BLaER1 (cell line): ENCODE measurements at regions not wholly inside any gene's neighbourhood (a gene's known extent, or its start where the extent isn't known, plus 50 kb on each side); places are given as distances from the start of the nearest gene placed in this dataset.

ENCODE experiments used
- H3K27ac ChIP-seq: shearing (Covaris generic); formaldehyde crosslinking; 2 replicates; pipeline ENCODE4 v1.8.1; 2022
- H3K27me3 ChIP-seq: shearing (Covaris generic); formaldehyde crosslinking; 2 replicates; pipeline ENCODE4 v1.8.1; 2022
- H3K36me3 ChIP-seq: shearing (Covaris generic); formaldehyde crosslinking; 2 replicates; pipeline ENCODE4 v1.8.1; 2022
- H3K4me1 ChIP-seq: shearing (Covaris generic); formaldehyde crosslinking; 2 replicates; pipeline ENCODE4 v1.8.1; 2022
- H3K4me2 ChIP-seq: shearing (Covaris generic); formaldehyde crosslinking; 2 replicates; pipeline ENCODE4 v1.8.1; 2022
- H3K4me3 ChIP-seq: shearing (Covaris generic); formaldehyde crosslinking; 2 replicates; pipeline ENCODE4 v1.8.1; 2022
- H3K9ac ChIP-seq: shearing (Covaris generic); formaldehyde crosslinking; 2 replicates; pipeline ENCODE4 v1.8.1; 2022
- H3K9me3 ChIP-seq: shearing (Covaris generic); formaldehyde crosslinking; 2 replicates; pipeline ENCODE4 v1.8.1; 2022
- H4K20me1 ChIP-seq: shearing (Covaris generic); formaldehyde crosslinking; 2 replicates; pipeline ENCODE4 v1.8.1; 2022
- Cebpa-rat ChIP-seq: shearing (Covaris generic); IDR thresholded peaks from 2 replicates; pipeline ENCODE4 v1.8.1; 2022

DNA sequence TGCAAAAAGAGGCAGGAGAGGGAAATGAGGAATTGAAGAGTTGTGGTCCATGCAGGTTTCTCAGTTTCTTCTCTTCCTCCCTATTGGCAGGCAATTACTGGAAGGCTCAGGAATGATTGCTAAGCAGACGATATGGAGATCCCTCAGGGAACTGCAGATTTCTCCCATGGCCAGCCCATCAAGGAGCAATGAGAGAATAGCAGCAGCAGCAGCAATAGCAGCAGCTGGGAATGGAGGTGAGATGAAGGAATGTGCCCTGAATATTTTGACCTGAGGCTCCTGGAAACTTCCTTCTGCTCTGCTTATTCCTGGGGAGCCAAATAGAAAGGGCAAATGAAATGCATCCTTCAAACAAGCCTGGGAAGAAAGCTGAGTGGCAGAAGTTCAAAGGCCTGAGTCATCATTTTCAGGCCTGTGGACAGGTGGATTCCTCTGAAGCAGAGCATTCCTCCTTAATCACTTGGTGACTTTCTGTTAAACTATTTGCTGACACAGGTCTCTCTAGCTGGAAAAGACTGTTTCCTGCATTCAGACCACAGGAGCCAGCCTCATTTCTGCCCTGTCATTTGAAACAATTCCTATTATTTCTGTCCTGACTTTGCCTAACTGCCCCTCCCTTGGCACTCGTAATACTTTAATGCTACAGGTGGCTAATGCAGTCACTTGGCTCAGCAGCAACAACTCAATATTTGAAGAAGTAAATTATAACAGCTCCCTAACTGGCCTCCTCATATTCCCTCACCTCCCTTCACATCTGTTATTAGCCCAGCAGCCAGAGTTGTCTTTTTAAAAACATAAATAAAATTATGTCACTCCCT, 146.9 kb upstream of the GADL1 start:
- H3K4me1 ChIP-seq, result no peaks in the 10 kb centered on the region
- TF ChIP-seq Cebpa-rat, result no peak
- H3K4me3 ChIP-seq, result no peak overlapping the region
- H3K27ac ChIP-seq, result no peak overlapping the region
- no peaks in the 10 kb centered on the region for H3K27me3 ChIP-seq
- H3K36me3 ChIP-seq, result no peaks in the 10 kb centered on the region
- H3K9me3 ChIP-seq, result peaks cover 17% of the 10 kb centered on the region
- no peaks in the 10 kb centered on the region for H4K20me1 ChIP-seq
- no peak overlapping the region for H3K4me2 ChIP-seq
- no peak overlapping the region for H3K9ac ChIP-seq

DNA sequence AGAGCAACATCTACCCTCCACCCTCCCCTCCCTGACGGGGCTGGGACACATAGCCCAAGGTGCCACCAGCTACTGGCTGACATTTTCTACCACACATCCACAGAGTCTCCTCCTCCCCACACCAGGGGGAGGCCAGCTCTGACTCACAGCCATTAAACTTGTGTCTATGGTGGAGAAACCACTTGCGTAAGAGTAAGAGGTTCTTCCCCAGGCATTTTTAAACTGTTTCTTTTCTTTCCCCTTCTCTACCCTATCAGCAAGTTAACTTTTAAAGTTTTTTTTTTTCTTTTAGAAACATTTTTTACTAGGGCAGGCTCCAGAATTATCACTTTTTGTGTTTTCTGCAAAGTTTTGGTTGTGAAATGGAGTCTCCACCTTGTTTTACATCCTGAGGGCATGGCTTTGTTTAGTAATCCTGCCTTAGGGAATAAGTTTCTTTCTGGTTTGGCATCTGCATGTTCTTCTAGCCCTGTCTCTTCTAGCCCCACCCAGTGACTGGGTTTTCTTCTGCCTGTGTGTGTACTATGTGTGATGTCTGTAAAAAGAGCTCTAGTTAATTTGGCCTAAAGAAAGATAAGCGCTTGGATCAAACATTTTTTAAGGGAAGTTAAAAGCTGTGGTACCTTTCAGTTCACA, 148.8 kb upstream of the GADL1 start:
- H3K9me3 ChIP-seq, result peaks cover 17% of the 10 kb centered on the region
- no peaks in the 10 kb centered on the region for H4K20me1 ChIP-seq
- H3K36me3 ChIP-seq, result no peaks in the 10 kb centered on the region
- no peak overlapping the region for H3K4me3 ChIP-seq
- H3K4me1 ChIP-seq, result no peaks in the 10 kb centered on the region
- no peak overlapping the region for H3K9ac ChIP-seq
- no peak for TF ChIP-seq Cebpa-rat
- no peak overlapping the region for H3K27ac ChIP-seq
- no peak overlapping the region for H3K4me2 ChIP-seq
- H3K27me3 ChIP-seq, result no peaks in the 10 kb centered on the region

DNA sequence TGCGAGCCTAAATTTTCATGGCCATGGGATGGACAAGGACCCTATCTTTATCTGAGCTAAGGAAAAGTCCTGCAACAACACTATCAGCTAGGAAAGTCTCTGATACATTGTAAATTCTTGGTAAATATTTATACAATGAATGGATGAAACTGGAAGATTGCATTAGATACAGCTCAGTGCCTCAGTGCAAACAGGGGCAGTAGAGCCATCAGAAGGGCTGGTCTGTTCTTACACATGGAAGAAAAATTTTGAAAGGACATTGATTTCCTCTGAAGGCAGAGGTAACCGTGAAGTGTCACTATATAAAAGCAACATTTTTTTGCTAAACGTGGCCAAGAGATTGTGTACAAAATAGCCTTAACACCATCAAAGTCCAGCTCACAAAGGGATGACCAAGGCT, 153.2 kb upstream of the GADL1 start:
- Histone ChIP-seq H3K4me1 (no peaks in the 10 kb centered on the region), H3K27ac (no peak overlapping the region), H4K20me1 (no peaks in the 10 kb centered on the region), H3K27me3 (no peaks in the 10 kb centered on the region), H3K9ac (no peak overlapping the region), H3K9me3 (peaks cover 19% of the 10 kb centered on the region), H3K4me3 (no peak overlapping the region), H3K4me2 (no peak overlapping the region), H3K36me3 (no peaks in the 10 kb centered on the region)
- no peak for TF ChIP-seq Cebpa-rat

DNA sequence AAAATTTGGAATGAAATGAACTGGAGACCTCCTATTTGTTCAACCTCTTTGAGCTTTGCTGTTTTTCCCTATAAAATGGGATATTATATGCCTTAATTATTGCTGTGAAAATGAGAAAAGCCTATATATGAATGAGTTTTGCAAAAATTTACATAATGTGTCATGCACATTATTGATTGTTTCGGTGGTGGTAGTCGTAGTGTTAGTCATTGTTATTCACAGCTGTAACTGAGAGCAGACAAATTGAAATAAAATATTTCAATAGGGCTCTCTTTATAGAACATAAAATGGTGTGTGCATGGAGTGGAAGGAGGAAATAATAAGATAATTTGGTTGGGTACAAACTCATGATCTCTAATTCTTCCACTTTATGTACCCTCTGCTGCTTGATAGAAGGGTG, 153.7 kb upstream of the GADL1 start:
- Histone ChIP-seq H3K36me3 (no peaks in the 10 kb centered on the region), H3K4me2 (no peak overlapping the region)

DNA sequence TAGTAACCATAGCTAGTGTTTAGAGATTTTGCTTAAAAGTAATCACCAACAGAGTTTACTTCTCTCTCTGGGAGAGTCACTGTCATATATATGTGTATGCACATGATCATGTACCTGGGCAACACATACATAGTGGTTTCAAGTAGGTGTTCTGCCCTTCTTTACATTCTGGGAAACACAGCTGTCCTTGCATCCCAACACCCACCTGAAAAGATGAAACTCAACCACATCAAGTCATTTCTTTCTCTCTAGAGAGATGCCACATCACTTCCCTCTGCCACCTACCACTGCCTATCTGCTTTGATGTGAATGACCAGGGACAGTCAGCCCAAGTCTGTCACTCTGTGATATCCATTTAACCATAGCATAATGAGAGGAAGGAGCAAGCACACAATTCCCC, 155.8 kb upstream of the GADL1 start:
- H4K20me1 ChIP-seq, result no peaks in the 10 kb centered on the region
- no peak for TF ChIP-seq Cebpa-rat
- no peak overlapping the region for H3K27ac ChIP-seq
- no peak overlapping the region for H3K9ac ChIP-seq
- H3K4me2 ChIP-seq, result no peak overlapping the region
- no peaks in the 10 kb centered on the region for H3K27me3 ChIP-seq
- peaks cover 13% of the 10 kb centered on the region; the same call in 1 of the 2 replicates for H3K9me3 ChIP-seq
- H3K4me1 ChIP-seq, result no peaks in the 10 kb centered on the region
- H3K36me3 ChIP-seq, result no peaks in the 10 kb centered on the region
- H3K4me3 ChIP-seq, result no peak overlapping the region

More for the DNA sequence above, 153.7 kb upstream of the GADL1 start:
- Histone ChIP-seq H4K20me1 (no peaks in the 10 kb centered on the region), H3K4me1 (no peaks in the 10 kb centered on the region), H3K9ac (no peak overlapping the region), H3K9me3 (peaks cover 17% of the 10 kb centered on the region), H3K27ac (no peak overlapping the region), H3K27me3 (no peaks in the 10 kb centered on the region), H3K4me3 (no peak overlapping the region)
- TF ChIP-seq Cebpa-rat, result no peak

DNA sequence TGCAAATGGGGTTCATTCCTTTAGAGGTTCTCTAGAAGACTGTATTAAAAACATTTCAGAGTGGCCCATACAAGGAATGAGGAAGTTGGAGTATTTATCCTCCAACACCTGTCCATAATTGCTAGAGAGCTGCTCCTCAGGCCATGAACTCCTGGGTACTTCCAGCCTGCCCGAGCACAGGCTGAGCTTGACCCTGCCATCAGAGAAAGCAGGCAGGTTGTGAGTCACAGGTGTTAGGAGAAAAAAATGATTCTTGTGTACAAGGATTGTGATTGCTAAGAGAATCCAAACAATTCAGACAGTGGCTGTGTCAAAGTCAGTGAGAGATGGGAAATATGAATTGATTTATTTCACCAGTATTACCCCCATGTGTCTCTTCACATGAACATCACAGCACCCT, 156.8 kb upstream of the GADL1 start:
- Histone ChIP-seq H3K4me3 (no peak overlapping the region), H3K27ac (no peak overlapping the region), H3K4me2 (no peak overlapping the region), H3K4me1 (no peaks in the 10 kb centered on the region), H3K36me3 (no peaks in the 10 kb centered on the region), H3K9me3 (peaks cover 13% of the 10 kb centered on the region; the same call in 1 of the 2 replicates), H4K20me1 (no peaks in the 10 kb centered on the region), H3K9ac (no peak overlapping the region), H3K27me3 (no peaks in the 10 kb centered on the region)
- TF ChIP-seq Cebpa-rat, result no peak

DNA sequence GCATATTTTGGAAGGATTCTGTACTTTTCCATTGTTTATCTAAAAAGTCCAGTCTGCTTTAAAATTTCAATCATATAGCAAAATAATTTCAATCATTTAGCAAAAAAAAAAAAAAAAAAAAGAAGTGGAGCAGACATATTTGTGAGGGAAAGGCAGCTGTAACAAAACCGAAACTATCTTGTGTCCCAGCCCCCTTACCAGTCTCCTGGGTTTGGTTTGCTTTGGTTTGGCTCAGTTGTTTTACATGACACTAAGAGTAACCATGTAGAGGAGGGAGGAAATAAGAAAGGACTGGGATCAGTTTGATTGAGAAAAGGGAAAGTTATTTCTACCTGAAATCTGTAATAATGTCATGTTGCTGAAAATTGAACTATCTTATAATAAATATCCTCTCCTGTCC, 158.8 kb upstream of the GADL1 start:
- no peaks in the 10 kb centered on the region for H3K36me3 ChIP-seq
- H3K4me2 ChIP-seq, result no peak overlapping the region
- no peaks in the 10 kb centered on the region for H3K27me3 ChIP-seq
- peaks cover 23% of the 10 kb centered on the region for H3K9me3 ChIP-seq
- TF ChIP-seq Cebpa-rat, result no peak
- no peaks in the 10 kb centered on the region for H4K20me1 ChIP-seq
- no peak overlapping the region for H3K9ac ChIP-seq
- no peak overlapping the region for H3K4me3 ChIP-seq
- no peaks in the 10 kb centered on the region for H3K4me1 ChIP-seq
- no peak overlapping the region for H3K27ac ChIP-seq

DNA sequence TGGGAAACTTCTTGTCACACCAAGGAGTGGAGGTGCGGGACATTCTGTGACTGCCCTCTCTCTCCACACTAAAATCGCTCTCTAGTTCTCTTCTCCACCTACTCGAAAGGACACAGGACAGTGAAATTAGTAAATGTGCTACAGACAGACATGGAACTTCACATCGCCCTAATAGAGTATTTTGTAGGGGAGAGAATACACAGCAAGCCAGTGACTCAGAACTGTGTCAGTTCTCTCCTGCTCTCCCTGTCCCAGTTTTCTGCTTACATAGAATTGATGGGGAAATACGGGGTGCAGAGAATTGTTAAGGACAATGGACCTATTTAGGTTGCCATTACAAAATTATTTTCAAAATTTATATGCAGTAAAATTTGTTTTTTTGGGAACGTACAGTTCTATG, 159.6 kb upstream of the GADL1 start:
- TF ChIP-seq Cebpa-rat, result no peak
- H3K4me3 ChIP-seq, result no peak overlapping the region
- no peak overlapping the region for H3K9ac ChIP-seq

DNA sequence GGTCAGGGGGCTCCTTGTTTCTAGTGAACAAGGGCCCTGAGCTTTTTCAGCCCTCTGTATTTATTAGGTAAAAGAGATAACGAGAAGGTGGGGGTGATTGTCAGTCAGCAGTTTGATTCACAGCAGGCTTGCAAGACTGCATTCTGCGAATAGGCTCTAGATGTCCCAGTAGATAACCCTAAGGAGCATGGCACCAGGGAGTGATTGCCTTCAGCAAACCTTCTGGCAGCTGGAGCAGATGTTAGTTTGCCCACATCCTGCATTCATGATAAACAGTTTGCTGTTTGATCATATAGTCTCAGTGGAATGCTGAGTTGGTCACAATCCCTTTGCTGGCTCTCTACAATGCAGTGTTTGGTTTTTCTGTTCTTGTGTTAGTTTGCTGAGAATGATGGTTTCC, 161.3 kb upstream of the GADL1 start:
- no peaks in the 10 kb centered on the region for H4K20me1 ChIP-seq
- H3K27me3 ChIP-seq, result no peaks in the 10 kb centered on the region
- H3K4me1 ChIP-seq, result no peaks in the 10 kb centered on the region
- H3K4me3 ChIP-seq, result no peak overlapping the region
- H3K9me3 ChIP-seq, result peaks cover 26% of the 10 kb centered on the region
- H3K9ac ChIP-seq, result no peak overlapping the region
- H3K4me2 ChIP-seq, result no peak overlapping the region
- no peak overlapping the region for H3K27ac ChIP-seq
- TF ChIP-seq Cebpa-rat, result no peak
- no peaks in the 10 kb centered on the region for H3K36me3 ChIP-seq

More for the DNA sequence above, 159.6 kb upstream of the GADL1 start:
- no peak overlapping the region for H3K4me2 ChIP-seq
- H3K27ac ChIP-seq, result no peak overlapping the region
- peaks cover 23% of the 10 kb centered on the region for H3K9me3 ChIP-seq
- H3K27me3 ChIP-seq, result no peaks in the 10 kb centered on the region
- H4K20me1 ChIP-seq, result no peaks in the 10 kb centered on the region
- H3K36me3 ChIP-seq, result no peaks in the 10 kb centered on the region
- H3K4me1 ChIP-seq, result no peaks in the 10 kb centered on the region

DNA sequence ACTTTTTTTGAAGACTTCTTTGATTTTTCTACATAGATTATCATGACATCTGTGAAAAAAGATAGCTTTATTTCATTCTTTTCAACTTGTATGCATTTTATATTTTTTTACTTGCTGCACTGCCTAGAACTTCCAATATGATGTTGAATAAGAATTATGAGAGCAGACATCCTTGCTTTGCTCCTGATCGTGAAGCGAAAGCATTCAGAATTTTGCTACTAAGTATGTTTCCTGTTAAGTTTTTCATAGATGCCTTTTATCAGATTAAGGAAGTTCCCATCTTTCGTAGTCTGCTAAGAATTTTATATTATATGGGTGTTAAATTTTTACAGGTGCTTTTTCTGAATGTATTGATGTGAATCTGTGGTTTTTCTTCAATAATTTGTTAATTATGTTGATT, 163.4 kb upstream of the GADL1 start:
- TF ChIP-seq Cebpa-rat, result no peak
- H3K4me2 ChIP-seq, result no peak overlapping the region
- no peaks in the 10 kb centered on the region for H4K20me1 ChIP-seq
- no peak overlapping the region for H3K27ac ChIP-seq
- no peak overlapping the region for H3K9ac ChIP-seq
- H3K36me3 ChIP-seq, result no peaks in the 10 kb centered on the region
- no peaks in the 10 kb centered on the region for H3K27me3 ChIP-seq
- no peak overlapping the region for H3K4me3 ChIP-seq
- H3K9me3 ChIP-seq, result peaks cover 14% of the 10 kb centered on the region
- no peaks in the 10 kb centered on the region for H3K4me1 ChIP-seq
